ENCODE measurements at regions not wholly inside any gene's neighbourhood (a gene's known extent, or its start where the extent isn't known, plus 50 kb on each side); places are given as distances from the start of the nearest gene placed in this dataset.

- peak; percentile 46 to 71 (median 50) for TF ChIP-seq CTCF (IDR thresholded peaks at IDR 0.05)
- no peak for TF ChIP-seq POLR2A (IDR thresholded peaks at IDR 0.05)
- no peak for TF ChIP-seq POLR2AphosphoS5 (IDR thresholded peaks at IDR 0.05; ENCODE audit: insufficient read depth in 1 of 2, low read depth in 1 of 2)
These were observed 64.1 kb upstream of the KLHL25 start for GRCh38 chr15:85858586-85859375.
